ENCODE measurements at regions not wholly inside any gene's neighbourhood (a gene's known extent, or its start where the extent isn't known, plus 50 kb on each side); places are given as distances from the start of the nearest gene placed in this dataset.
"Not testable (repeated sequence)": the region's sequence is repeated elsewhere in the genome, so short reads cannot be mapped to it uniquely, and the experiment has no call there.

DNA sequence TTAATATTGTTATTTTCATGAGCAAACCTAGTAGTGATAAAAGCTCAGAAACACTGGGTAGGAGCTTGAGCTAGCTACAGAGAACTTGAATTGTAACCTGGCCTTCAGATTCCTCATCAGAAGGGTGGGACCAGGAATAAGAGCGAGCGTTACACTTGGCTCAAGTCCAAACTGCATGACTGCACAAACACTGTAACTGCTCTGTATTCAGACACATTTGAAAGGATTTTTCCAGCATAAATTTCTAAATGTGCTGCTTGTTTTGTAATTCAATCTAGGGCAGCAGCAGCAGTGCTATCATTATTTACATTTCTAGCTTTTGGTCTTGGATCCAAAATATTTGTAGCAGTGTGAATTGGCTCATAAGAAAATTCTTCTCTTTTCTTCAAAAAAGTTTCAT is 133.0 kb upstream of the TMLHE start:
- Histone ChIP-seq H3K27ac (ENCODE audit: low read length) (no peak overlapping the region), H3K9me2 (replicated peaks; ENCODE audit: low read length) (no peaks in the 10 kb centered on the region), H2AFZ (ENCODE audit: low read length) (no peak overlapping the region), H3K4me2 (ENCODE audit: low read length) (no peak overlapping the region), H3K27me3 (ENCODE audit: low read length) (no peaks in the 10 kb centered on the region), H3K4me3 (ENCODE audit: low read length) (no peak overlapping the region), H3K9ac (ENCODE audit: low read length) (no peak overlapping the region), H3K36me3 (ENCODE audit: low read depth, low read length) (no peaks in the 10 kb centered on the region), H3K9me3 (ENCODE audit: low read length) (no peaks in the 10 kb centered on the region), H3F3A (ENCODE audit: low read length, unreplicated experiment) (no peaks in the 10 kb centered on the region), H3K79me2 (ENCODE audit: low read length) (no peaks in the 10 kb centered on the region), H3K4me1 (ENCODE audit: insufficient read depth, low read length) (no peaks in the 10 kb centered on the region), H4K20me1 (ENCODE audit: low read length) (no peaks in the 10 kb centered on the region)
- BruUV-seq (replicated peaks): no TSS peak
- ATAC-seq: no peak
- CTCF ChIA-PET: no interaction called here
- DNase-seq: peak; percentile 46
- TF ChIP-seq EZH2 (IDR thresholded peaks at IDR 0.05; ENCODE audit: low read length, unreplicated experiment) (no peak), EZH2phosphoT487 (IDR thresholded peaks at IDR 0.05; ENCODE audit: borderline replicate concordance, low read length) (no peak)
- TF ChIP-seq, protein P1, sequence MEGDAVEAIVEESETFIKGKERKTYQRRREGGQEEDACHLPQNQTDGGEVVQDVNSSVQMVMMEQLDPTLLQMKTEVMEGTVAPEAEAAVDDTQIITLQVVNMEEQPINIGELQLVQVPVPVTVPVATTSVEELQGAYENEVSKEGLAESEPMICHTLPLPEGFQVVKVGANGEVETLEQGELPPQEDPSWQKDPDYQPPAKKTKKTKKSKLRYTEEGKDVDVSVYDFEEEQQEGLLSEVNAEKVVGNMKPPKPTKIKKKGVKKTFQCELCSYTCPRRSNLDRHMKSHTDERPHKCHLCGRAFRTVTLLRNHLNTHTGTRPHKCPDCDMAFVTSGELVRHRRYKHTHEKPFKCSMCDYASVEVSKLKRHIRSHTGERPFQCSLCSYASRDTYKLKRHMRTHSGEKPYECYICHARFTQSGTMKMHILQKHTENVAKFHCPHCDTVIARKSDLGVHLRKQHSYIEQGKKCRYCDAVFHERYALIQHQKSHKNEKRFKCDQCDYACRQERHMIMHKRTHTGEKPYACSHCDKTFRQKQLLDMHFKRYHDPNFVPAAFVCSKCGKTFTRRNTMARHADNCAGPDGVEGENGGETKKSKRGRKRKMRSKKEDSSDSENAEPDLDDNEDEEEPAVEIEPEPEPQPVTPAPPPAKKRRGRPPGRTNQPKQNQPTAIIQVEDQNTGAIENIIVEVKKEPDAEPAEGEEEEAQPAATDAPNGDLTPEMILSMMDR (conservative IDR thresholded peaks at IDR 0.05; ENCODE audit: low read depth, low read length): no peak
- POLR2A ChIA-PET (ENCODE audit: unreplicated experiment): no interaction called here
- intact Hi-C loops (cut with micrococcal nuclease): no loop called here

DNA sequence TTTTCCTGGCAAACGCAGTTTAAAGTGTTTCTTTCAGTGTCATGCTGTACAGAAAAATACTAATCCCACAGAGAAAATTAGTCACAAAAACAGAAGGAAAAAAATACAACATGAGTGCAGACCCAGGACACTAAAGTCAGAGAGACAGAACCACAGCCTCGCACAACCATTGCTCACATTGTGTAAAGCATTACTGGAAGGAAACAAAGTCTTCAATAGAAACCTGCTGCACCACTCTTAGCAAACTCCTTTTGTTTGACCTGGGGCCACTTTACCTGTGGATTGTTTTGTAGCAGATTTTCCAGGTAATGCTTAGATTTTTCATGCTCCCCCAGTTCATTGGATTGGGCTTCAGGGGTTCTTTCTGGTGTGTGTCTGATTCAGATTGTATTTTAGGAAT is 131.8 kb upstream of the TMLHE start:
- no peaks in the 10 kb centered on the region for H3K79me2 ChIP-seq (ENCODE audit: low read length)
- H3F3A ChIP-seq (ENCODE audit: low read length, unreplicated experiment): no peaks in the 10 kb centered on the region
- H3K27me3 ChIP-seq (ENCODE audit: low read length): no peaks in the 10 kb centered on the region
- no peak for TF ChIP-seq EZH2phosphoT487 (IDR thresholded peaks at IDR 0.05; ENCODE audit: borderline replicate concordance, low read length)
- TF ChIP-seq, protein P1 (conservative IDR thresholded peaks at IDR 0.05; ENCODE audit: low read depth, low read length): no peak
- no peak for TF ChIP-seq EZH2 (IDR thresholded peaks at IDR 0.05; ENCODE audit: low read length, unreplicated experiment)
- no peak overlapping the region for H3K4me2 ChIP-seq (ENCODE audit: low read length)
- ChIA-PET CTCF (no interaction called here), POLR2A (ENCODE audit: unreplicated experiment) (no interaction called here)
- H4K20me1 ChIP-seq (ENCODE audit: low read length): no peaks in the 10 kb centered on the region
- H2AFZ ChIP-seq (ENCODE audit: low read length): no peak overlapping the region
- H3K4me1 ChIP-seq (ENCODE audit: insufficient read depth, low read length): no peaks in the 10 kb centered on the region
- H3K36me3 ChIP-seq (ENCODE audit: low read depth, low read length): no peaks in the 10 kb centered on the region
- DNase-seq (no peak), ATAC-seq (no peak)
- no peaks in the 10 kb centered on the region for H3K9me3 ChIP-seq (ENCODE audit: low read length)
- H3K4me3 ChIP-seq (ENCODE audit: low read length): no peak overlapping the region
- intact Hi-C loops (cut with micrococcal nuclease): no loop called here
- no peak overlapping the region for H3K9ac ChIP-seq (ENCODE audit: low read length)
- no peak overlapping the region for H3K27ac ChIP-seq (ENCODE audit: low read length)
- no TSS peak for BruUV-seq (replicated peaks)
- H3K9me2 ChIP-seq (replicated peaks; ENCODE audit: low read length): no peaks in the 10 kb centered on the region

DNA sequence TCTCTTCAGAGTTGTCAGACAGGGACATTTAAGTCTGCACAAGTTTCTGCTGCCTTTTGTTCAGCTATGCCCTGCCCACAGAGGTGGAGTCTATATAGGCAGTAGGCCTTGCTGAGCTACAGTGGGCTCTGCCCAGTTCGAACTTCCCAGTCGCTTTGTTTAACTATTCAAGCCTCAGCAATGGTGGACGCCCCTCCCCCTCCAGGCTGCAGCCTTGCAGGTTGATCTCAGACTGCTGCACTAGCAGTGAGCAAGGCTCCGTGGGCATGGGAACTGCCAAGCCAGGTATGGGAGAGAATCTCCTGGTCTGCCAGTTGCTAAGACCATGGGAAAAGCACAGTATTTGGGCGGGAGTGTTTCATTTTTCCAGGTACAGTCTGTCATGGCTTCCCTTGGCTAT is 115.6 kb upstream of the TMLHE start:
- H3K9ac ChIP-seq (ENCODE audit: low read length); H3K4me3 ChIP-seq (ENCODE audit: low read length); H4K20me1 ChIP-seq (ENCODE audit: low read length); CTCF ChIA-PET; ATAC-seq; H3K27me3 ChIP-seq (ENCODE audit: low read length); H3K9me2 ChIP-seq (replicated peaks; ENCODE audit: low read length); intact Hi-C loops (cut with micrococcal nuclease); H2AFZ ChIP-seq (ENCODE audit: low read length); H3K9me3 ChIP-seq (ENCODE audit: low read length); H3K36me3 ChIP-seq (ENCODE audit: low read depth, low read length); H3K4me1 ChIP-seq (ENCODE audit: insufficient read depth, low read length); BruUV-seq (replicated peaks); DNase-seq; H3K4me2 ChIP-seq (ENCODE audit: low read length); H3K27ac ChIP-seq (ENCODE audit: low read length); POLR2A ChIA-PET (ENCODE audit: unreplicated experiment); H3K79me2 ChIP-seq (ENCODE audit: low read length); H3F3A ChIP-seq (ENCODE audit: low read length, unreplicated experiment): not testable (repeated sequence)
